ENCODE measurements at regions not wholly inside any gene's neighbourhood (a gene's known extent, or its start where the extent isn't known, plus 50 kb on each side); places are given as distances from the start of the nearest gene placed in this dataset.

GRCh38 chr7:67343114-67343513, 346.5 kb downstream of the TYW1 start:
- Mint-ChIP-seq H3K4me1 (peaks cover 0 to 6% (median 0%) of the 10 kb centered on the region in 3 donors), H3K27ac (no peak overlapping the region), H3K4me3 (no peak overlapping the region), H3K27me3 (no peaks in the 10 kb centered on the region), H3K9me3 (peaks cover 0 to 7% (median 0%) of the 10 kb centered on the region in 3 donors), H3K36me3 (peaks cover 60% of the 10 kb centered on the region)
- no peak for ATAC-seq (replicated peaks in 1 of 4)
- POLR2A ChIA-PET = no interaction called here
- Histone ChIP-seq H3K4me3 (ENCODE audit: control insufficient read depth in 1 of 2, extremely low read depth in 1 of 2, low read length in 1 of 2) (no peak overlapping the region), H3K9me3 (no peaks in the 10 kb centered on the region), H3K27me3 (replicated peaks in 1 of 2; ENCODE audit: control insufficient read depth in 2 of 2, extremely low read depth in 1 of 2, insufficient read depth in 2 of 2, low read length in 1 of 2) (peaks cover 0 to 3% of the 10 kb centered on the region in 2 experiments), H3K27ac (ENCODE audit: low read length) (no peak overlapping the region), H3K4me1 (ENCODE audit: control insufficient read depth in 1 of 2, extremely low read depth in 1 of 2, insufficient read depth in 2 of 2, low read length in 2 of 2) (no peaks in the 10 kb centered on the region), H3K36me3 (ENCODE audit: control insufficient read depth in 2 of 2, extremely low read depth in 1 of 2, insufficient read depth in 1 of 2, low read length in 1 of 2) (peaks cover 5 to 14% of the 10 kb centered on the region in 2 donors)
- CTCF ChIA-PET = no interaction called here
- WGBS (ENCODE audit: insufficient coverage) = 81% methylated on average over 3 of the region's 3 CpGs
- DNase-seq = no peak

GRCh38 chr7:67343572-67343971, 346.9 kb downstream of the TYW1 start:
- no peak for ATAC-seq (replicated peaks in 1 of 4)
- peaks cover 60% of the 10 kb centered on the region for H3K36me3 Mint-ChIP-seq
- H3K27ac Mint-ChIP-seq = no peak overlapping the region
- no peaks in the 10 kb centered on the region for H3K9me3 ChIP-seq
- peaks cover 0 to 3% of the 10 kb centered on the region in 2 experiments for H3K27me3 ChIP-seq (replicated peaks in 1 of 2; ENCODE audit: control insufficient read depth in 2 of 2, extremely low read depth in 1 of 2, insufficient read depth in 2 of 2, low read length in 1 of 2)
- H3K4me1 ChIP-seq (ENCODE audit: control insufficient read depth in 1 of 2, extremely low read depth in 1 of 2, insufficient read depth in 2 of 2, low read length in 2 of 2) = no peaks in the 10 kb centered on the region
- peaks cover 5 to 14% of the 10 kb centered on the region in 2 donors for H3K36me3 ChIP-seq (ENCODE audit: control insufficient read depth in 2 of 2, extremely low read depth in 1 of 2, insufficient read depth in 1 of 2, low read length in 1 of 2)
- peaks cover 0 to 7% (median 0%) of the 10 kb centered on the region in 3 donors for H3K9me3 Mint-ChIP-seq
- WGBS (ENCODE audit: insufficient coverage) = 100% methylated on average over 1 of the region's 5 CpGs
- DNase-seq = no peak
- H3K4me3 ChIP-seq (ENCODE audit: control insufficient read depth in 1 of 2, extremely low read depth in 1 of 2, low read length in 1 of 2) = no peak overlapping the region
- ChIA-PET CTCF (no interaction called here), POLR2A (interaction anchor here in 1 of 2 donors (0.6 kb wide), 1 partner anchor 141 kb away, joined by 3 read pairs; no protein-coding TSS in a partner anchor)
- no peaks in the 10 kb centered on the region for H3K27me3 Mint-ChIP-seq
- H3K27ac ChIP-seq (ENCODE audit: low read length) = no peak overlapping the region
- peaks cover 0 to 6% (median 0%) of the 10 kb centered on the region in 3 donors for H3K4me1 Mint-ChIP-seq
- H3K4me3 Mint-ChIP-seq = no peak overlapping the region

GRCh38 chr7:67344481-67345193, 348.0 kb downstream of the TYW1 start:
- ChIA-PET POLR2A (no interaction called here), CTCF (interaction anchor here in 1 of 2 donors (0.6 kb wide), 2 partner anchors 202 to 395 kb away, joined by 3 to 5 read pairs; no protein-coding TSS in a partner anchor)
- H3K4me3 ChIP-seq (ENCODE audit: control insufficient read depth in 1 of 2, extremely low read depth in 1 of 2, low read length in 1 of 2) = no peak overlapping the region
- H3K9me3 Mint-ChIP-seq = peaks cover 0 to 7% (median 0%) of the 10 kb centered on the region in 3 donors
- H3K27me3 ChIP-seq (replicated peaks in 1 of 2; ENCODE audit: control insufficient read depth in 2 of 2, extremely low read depth in 1 of 2, insufficient read depth in 2 of 2, low read length in 1 of 2) = peaks cover 0 to 3% of the 10 kb centered on the region in 2 experiments
- no peak overlapping the region for H3K4me3 Mint-ChIP-seq
- H3K4me1 Mint-ChIP-seq = peaks cover 0 to 6% (median 0%) of the 10 kb centered on the region in 3 donors
- 85% methylated on average over 2 of the region's 3 CpGs for WGBS (ENCODE audit: insufficient coverage)
- ATAC-seq (replicated peaks in 1 of 4) (no peak), DNase-seq (no peak)
- H3K4me1 ChIP-seq (ENCODE audit: control insufficient read depth in 1 of 2, extremely low read depth in 1 of 2, insufficient read depth in 2 of 2, low read length in 2 of 2) = no peaks in the 10 kb centered on the region
- H3K27me3 Mint-ChIP-seq = no peaks in the 10 kb centered on the region
- H3K9me3 ChIP-seq = no peaks in the 10 kb centered on the region
- peaks cover 52% of the 10 kb centered on the region for H3K36me3 Mint-ChIP-seq
- no peak overlapping the region for H3K27ac ChIP-seq (ENCODE audit: low read length)
- H3K36me3 ChIP-seq (ENCODE audit: control insufficient read depth in 2 of 2, extremely low read depth in 1 of 2, insufficient read depth in 1 of 2, low read length in 1 of 2) = peaks cover 5 to 12% of the 10 kb centered on the region in 2 donors
- no peak overlapping the region for H3K27ac Mint-ChIP-seq

GRCh38 chr7:67346126-67346525, 349.5 kb downstream of the TYW1 start:
- ChIA-PET POLR2A (no interaction called here), CTCF (interaction anchor here in 1 of 2 donors (0.6 kb wide), 1 partner anchor 655 kb away, joined by 4 read pairs; no protein-coding TSS in a partner anchor)
- no peaks in the 10 kb centered on the region for H3K9me3 ChIP-seq
- Mint-ChIP-seq H3K4me3 (no peak overlapping the region), H3K27ac (no peak overlapping the region), H3K9me3 (peaks cover 0 to 7% (median 0%) of the 10 kb centered on the region in 3 donors), H3K36me3 (peaks cover 46% of the 10 kb centered on the region), H3K27me3 (no peaks in the 10 kb centered on the region), H3K4me1 (peaks cover 0 to 6% (median 0%) of the 10 kb centered on the region in 3 donors)
- H3K27ac ChIP-seq (ENCODE audit: low read length) = no peak overlapping the region
- H3K4me1 ChIP-seq (ENCODE audit: control insufficient read depth in 1 of 2, extremely low read depth in 1 of 2, insufficient read depth in 2 of 2, low read length in 2 of 2) = no peaks in the 10 kb centered on the region
- DNase-seq (no peak), ATAC-seq (replicated peaks in 1 of 4) (no peak)
- H3K36me3 ChIP-seq (ENCODE audit: control insufficient read depth in 2 of 2, extremely low read depth in 1 of 2, insufficient read depth in 1 of 2, low read length in 1 of 2) = peaks cover 0 to 5% of the 10 kb centered on the region in 2 donors
- WGBS (ENCODE audit: insufficient coverage) = 90% methylated on average over 4 of the region's 4 CpGs
- H3K4me3 ChIP-seq (ENCODE audit: control insufficient read depth in 1 of 2, extremely low read depth in 1 of 2, low read length in 1 of 2) = no peak overlapping the region
- peaks cover 0 to 3% of the 10 kb centered on the region in 2 experiments for H3K27me3 ChIP-seq (replicated peaks in 1 of 2; ENCODE audit: control insufficient read depth in 2 of 2, extremely low read depth in 1 of 2, insufficient read depth in 2 of 2, low read length in 1 of 2)

GRCh38 chr7:67346876-67347275, 350.2 kb downstream of the TYW1 start:
- Histone ChIP-seq H3K4me1 (ENCODE audit: control insufficient read depth in 1 of 2, extremely low read depth in 1 of 2, insufficient read depth in 2 of 2, low read length in 2 of 2) (no peaks in the 10 kb centered on the region), H3K4me3 (ENCODE audit: control insufficient read depth in 1 of 2, extremely low read depth in 1 of 2, low read length in 1 of 2) (no peak overlapping the region), H3K9me3 (no peaks in the 10 kb centered on the region), H3K27ac (ENCODE audit: low read length) (no peak overlapping the region), H3K36me3 (ENCODE audit: control insufficient read depth in 2 of 2, extremely low read depth in 1 of 2, insufficient read depth in 1 of 2, low read length in 1 of 2) (peaks cover 0 to 5% of the 10 kb centered on the region in 2 donors), H3K27me3 (replicated peaks in 1 of 2; ENCODE audit: control insufficient read depth in 2 of 2, extremely low read depth in 1 of 2, insufficient read depth in 2 of 2, low read length in 1 of 2) (peaks cover 0 to 3% of the 10 kb centered on the region in 2 experiments)
- no peak for ATAC-seq (replicated peaks in 1 of 4)
- 68% methylated on average over 3 of the region's 4 CpGs for WGBS (ENCODE audit: insufficient coverage)
- Mint-ChIP-seq H3K9me3 (peaks cover 0 to 7% (median 0%) of the 10 kb centered on the region in 3 donors), H3K36me3 (peaks cover 44% of the 10 kb centered on the region), H3K27ac (no peak overlapping the region), H3K4me1 (peaks cover 0 to 6% (median 0%) of the 10 kb centered on the region in 3 donors), H3K4me3 (no peak overlapping the region), H3K27me3 (no peaks in the 10 kb centered on the region)
- no peak for DNase-seq
- ChIA-PET CTCF (no interaction called here), POLR2A (no interaction called here)

GRCh38 chr7:67348171-67348570, 351.5 kb downstream of the TYW1 start:
- peaks cover 0 to 7% (median 0%) of the 10 kb centered on the region in 3 donors for H3K9me3 Mint-ChIP-seq
- ATAC-seq (replicated peaks in 1 of 4) (no peak), DNase-seq (no peak)
- no peak overlapping the region for H3K4me3 Mint-ChIP-seq
- Histone ChIP-seq H3K27me3 (replicated peaks in 1 of 2; ENCODE audit: control insufficient read depth in 2 of 2, extremely low read depth in 1 of 2, insufficient read depth in 2 of 2, low read length in 1 of 2) (peaks cover 0 to 3% of the 10 kb centered on the region in 2 experiments), H3K36me3 (ENCODE audit: control insufficient read depth in 2 of 2, extremely low read depth in 1 of 2, insufficient read depth in 1 of 2, low read length in 1 of 2) (peaks cover 0 to 5% of the 10 kb centered on the region in 2 donors), H3K27ac (ENCODE audit: low read length) (no peak overlapping the region), H3K4me3 (ENCODE audit: control insufficient read depth in 1 of 2, extremely low read depth in 1 of 2, low read length in 1 of 2) (no peak overlapping the region), H3K4me1 (ENCODE audit: control insufficient read depth in 1 of 2, extremely low read depth in 1 of 2, insufficient read depth in 2 of 2, low read length in 2 of 2) (no peaks in the 10 kb centered on the region), H3K9me3 (no peaks in the 10 kb centered on the region)
- ChIA-PET POLR2A (no interaction called here), CTCF (no interaction called here)
- H3K27ac Mint-ChIP-seq = no peak overlapping the region
- 84% methylated on average over 6 of the region's 7 CpGs for WGBS (ENCODE audit: insufficient coverage)
- peaks cover 0 to 6% (median 0%) of the 10 kb centered on the region in 3 donors for H3K4me1 Mint-ChIP-seq
- H3K36me3 Mint-ChIP-seq = peaks cover 35% of the 10 kb centered on the region
- H3K27me3 Mint-ChIP-seq = no peaks in the 10 kb centered on the region
